ENCODE measurements at regions not wholly inside any gene's neighbourhood (a gene's known extent, or its start where the extent isn't known, plus 50 kb on each side); places are given as distances from the start of the nearest gene placed in this dataset.

DNA sequence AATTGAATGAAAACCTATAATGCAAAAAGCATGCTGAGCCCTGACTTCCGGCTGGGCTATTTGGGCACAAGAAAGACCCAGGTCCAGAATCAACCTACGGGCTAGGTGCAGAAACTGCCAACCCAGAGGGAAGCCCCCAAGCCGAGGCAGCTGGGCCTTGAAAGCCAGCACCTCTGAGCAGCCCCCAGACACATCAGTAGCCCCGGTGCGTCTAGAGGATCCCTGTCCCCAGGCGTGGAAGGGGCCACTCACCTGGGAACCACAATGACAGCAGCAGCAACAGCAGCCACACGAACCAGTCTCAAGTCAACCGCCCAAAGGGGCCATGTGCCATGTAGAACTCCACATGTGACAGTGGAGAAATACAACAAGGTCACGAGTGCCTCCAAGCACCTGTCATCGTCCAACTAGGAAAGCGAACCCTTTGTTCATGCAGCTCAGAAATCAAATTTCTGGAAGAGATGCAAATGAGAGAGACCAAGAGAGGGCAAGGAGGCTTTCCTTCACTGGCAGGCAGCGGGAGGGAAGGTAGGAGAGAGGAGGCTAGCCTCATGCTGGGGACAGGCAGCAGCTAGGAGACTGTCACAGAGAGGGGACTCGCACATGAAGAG, 57.5 kb upstream of the CHST15 start:
- TF ChIP-seq, protein P1, sequence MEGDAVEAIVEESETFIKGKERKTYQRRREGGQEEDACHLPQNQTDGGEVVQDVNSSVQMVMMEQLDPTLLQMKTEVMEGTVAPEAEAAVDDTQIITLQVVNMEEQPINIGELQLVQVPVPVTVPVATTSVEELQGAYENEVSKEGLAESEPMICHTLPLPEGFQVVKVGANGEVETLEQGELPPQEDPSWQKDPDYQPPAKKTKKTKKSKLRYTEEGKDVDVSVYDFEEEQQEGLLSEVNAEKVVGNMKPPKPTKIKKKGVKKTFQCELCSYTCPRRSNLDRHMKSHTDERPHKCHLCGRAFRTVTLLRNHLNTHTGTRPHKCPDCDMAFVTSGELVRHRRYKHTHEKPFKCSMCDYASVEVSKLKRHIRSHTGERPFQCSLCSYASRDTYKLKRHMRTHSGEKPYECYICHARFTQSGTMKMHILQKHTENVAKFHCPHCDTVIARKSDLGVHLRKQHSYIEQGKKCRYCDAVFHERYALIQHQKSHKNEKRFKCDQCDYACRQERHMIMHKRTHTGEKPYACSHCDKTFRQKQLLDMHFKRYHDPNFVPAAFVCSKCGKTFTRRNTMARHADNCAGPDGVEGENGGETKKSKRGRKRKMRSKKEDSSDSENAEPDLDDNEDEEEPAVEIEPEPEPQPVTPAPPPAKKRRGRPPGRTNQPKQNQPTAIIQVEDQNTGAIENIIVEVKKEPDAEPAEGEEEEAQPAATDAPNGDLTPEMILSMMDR (optimal IDR thresholded peaks at IDR 0.05 in 1 of 3, IDR thresholded peaks at IDR 0.05 in 1 of 3, conservative IDR thresholded peaks at IDR 0.05 in 1 of 3; ENCODE audit: extremely low read depth in 1 of 3, insufficient read depth in 2 of 3, low read length in 3 of 3), result no peak
- no peak for TF ChIP-seq EZH2 (IDR thresholded peaks at IDR 0.05; ENCODE audit: low read length)
